Left ventricle myocardium inferior (tissue), 1 donor: ENCODE measurements at regions not wholly inside any gene's neighbourhood (a gene's known extent, or its start where the extent isn't known, plus 50 kb on each side); places are given as distances from the start of the nearest gene placed in this dataset.

ENCODE experiments used
- DNase-seq: peaks from one replicate; pipeline ENCODE4 v3.0.0-alpha.2; 2020
- H3K27ac ChIP-seq: fragments of 200-600 bp; replicated peaks from 2 replicates; pipeline ENCODE4 v1.8.0; 2021
- H3K27me3 ChIP-seq: fragments of 200-600 bp; 2 replicates; pipeline ENCODE4 v1.8.0; 2021; ENCODE audit warnings: low read depth
- H3K36me3 ChIP-seq: fragments of 200-600 bp; 2 replicates; pipeline ENCODE4 v1.8.0; 2021
- H3K4me1 ChIP-seq: fragments of 200-600 bp; 2 replicates; pipeline ENCODE4 v1.8.0; 2021
- H3K4me3 ChIP-seq: fragments of 200-600 bp; 2 replicates; pipeline ENCODE4 v1.8.0; 2021; ENCODE audit warnings: mild to moderate bottlenecking, moderate library complexity
- H3K9me3 ChIP-seq: fragments of 200-600 bp; replicated peaks from 2 replicates; pipeline ENCODE4 v1.8.0; 2021
- intact Hi-C: fragments of 100-400 bp; cut with micrococcal nuclease; formaldehyde crosslinking; loops from one replicate; pipeline ENCODE4 v1.11.0; 2022
- TF ChIP-seq, protein P1 (sequence below): fragments of 200-600 bp; IDR thresholded peaks from 2 replicates; pipeline ENCODE4 v1.8.0; 2021; ENCODE audit warnings: antibody characterized with exemption, mild to moderate bottlenecking, borderline replicate concordance
- donor health status: DM: no; HTN: yes; CAD: no; lungs with severe emphysema.

DNA sequence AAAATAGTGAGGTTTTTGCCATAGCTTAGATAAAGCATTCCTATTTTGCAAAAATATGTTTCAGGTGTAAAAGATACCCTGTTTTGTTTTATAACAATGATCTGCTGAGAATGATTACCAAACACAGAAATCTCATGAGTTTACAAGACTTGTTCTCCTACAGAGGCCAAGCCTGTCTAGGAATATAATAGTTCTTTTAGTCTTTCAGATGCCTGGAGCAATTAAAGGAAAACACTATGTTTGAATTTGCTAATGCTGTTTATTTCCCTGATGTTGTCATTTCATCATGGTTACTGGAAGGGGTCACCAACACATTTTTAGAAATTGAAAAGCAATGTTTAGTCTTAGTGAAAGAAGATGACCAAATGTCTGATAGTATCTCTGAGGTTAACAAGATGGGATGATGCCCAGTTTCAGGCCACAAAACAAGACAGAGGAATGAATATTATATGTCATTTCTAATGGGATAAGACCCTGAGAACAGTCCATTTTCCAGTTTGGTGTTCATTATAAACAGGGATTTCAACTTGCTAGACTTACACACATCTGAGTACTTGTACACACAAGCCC is 559.9 kb downstream of the INHBA start:
- intact Hi-C loops, result no loop called here
- H3K27ac ChIP-seq, result no peak overlapping the region

DNA sequence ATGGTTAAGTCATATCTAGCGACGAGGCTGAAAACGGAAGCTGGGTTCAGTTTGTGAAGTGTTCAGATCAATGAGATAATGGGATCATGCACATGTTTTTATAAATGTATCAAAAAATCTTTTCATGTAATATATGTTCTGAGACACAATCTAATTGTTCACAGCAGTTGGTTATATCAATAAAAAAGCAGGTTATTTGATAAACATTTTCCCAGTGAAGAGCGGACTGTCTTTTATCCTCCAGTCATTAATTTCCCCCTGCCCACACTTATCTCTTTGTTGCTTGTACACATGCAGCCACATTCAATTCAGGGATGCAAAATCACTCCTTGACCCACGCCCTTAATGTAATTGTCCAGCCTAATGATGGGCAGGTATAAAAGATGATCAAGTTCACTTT is 563.1 kb downstream of the INHBA start:
- no peak for DNase-seq
- intact Hi-C loops, result no loop called here
- H3K9me3 ChIP-seq, result no peaks in the 10 kb centered on the region
- H3K27me3 ChIP-seq, result no peaks in the 10 kb centered on the region
- TF ChIP-seq, protein P1, sequence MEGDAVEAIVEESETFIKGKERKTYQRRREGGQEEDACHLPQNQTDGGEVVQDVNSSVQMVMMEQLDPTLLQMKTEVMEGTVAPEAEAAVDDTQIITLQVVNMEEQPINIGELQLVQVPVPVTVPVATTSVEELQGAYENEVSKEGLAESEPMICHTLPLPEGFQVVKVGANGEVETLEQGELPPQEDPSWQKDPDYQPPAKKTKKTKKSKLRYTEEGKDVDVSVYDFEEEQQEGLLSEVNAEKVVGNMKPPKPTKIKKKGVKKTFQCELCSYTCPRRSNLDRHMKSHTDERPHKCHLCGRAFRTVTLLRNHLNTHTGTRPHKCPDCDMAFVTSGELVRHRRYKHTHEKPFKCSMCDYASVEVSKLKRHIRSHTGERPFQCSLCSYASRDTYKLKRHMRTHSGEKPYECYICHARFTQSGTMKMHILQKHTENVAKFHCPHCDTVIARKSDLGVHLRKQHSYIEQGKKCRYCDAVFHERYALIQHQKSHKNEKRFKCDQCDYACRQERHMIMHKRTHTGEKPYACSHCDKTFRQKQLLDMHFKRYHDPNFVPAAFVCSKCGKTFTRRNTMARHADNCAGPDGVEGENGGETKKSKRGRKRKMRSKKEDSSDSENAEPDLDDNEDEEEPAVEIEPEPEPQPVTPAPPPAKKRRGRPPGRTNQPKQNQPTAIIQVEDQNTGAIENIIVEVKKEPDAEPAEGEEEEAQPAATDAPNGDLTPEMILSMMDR, result no peak
- no peaks in the 10 kb centered on the region for H3K36me3 ChIP-seq
- no peak overlapping the region for H3K27ac ChIP-seq
- H3K4me1 ChIP-seq, result no peaks in the 10 kb centered on the region
- H3K4me3 ChIP-seq, result no peak overlapping the region

More for the DNA sequence above, 559.9 kb downstream of the INHBA start:
- Histone ChIP-seq H3K36me3 (no peaks in the 10 kb centered on the region), H3K4me3 (no peak overlapping the region), H3K4me1 (no peaks in the 10 kb centered on the region), H3K9me3 (no peaks in the 10 kb centered on the region), H3K27me3 (no peaks in the 10 kb centered on the region)
- TF ChIP-seq, protein P1, result no peak
- DNase-seq, result no peak

DNA sequence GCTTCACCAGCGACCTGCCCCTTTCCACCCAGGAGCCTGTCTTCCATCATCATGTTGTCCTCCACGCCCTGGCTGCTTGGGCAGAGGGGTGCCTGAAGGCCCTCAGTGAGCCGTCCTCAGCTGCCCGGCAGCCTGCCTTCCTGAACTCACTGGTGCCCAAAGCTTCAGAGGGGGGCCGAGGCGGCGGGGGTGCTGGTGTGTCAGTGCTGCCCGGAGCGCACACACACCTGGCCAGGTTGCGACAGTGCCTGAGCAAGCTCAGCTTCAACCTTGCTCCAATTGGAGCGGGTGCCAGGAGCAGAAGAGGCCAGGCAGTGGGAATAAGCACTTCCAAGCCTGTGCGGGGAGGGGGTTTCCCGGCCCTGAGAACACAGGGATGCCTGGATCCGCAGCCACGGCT is 566.3 kb downstream of the INHBA start:
- H3K36me3 ChIP-seq, result no peaks in the 10 kb centered on the region
- intact Hi-C loops, result no loop called here
- no peak for DNase-seq

DNA sequence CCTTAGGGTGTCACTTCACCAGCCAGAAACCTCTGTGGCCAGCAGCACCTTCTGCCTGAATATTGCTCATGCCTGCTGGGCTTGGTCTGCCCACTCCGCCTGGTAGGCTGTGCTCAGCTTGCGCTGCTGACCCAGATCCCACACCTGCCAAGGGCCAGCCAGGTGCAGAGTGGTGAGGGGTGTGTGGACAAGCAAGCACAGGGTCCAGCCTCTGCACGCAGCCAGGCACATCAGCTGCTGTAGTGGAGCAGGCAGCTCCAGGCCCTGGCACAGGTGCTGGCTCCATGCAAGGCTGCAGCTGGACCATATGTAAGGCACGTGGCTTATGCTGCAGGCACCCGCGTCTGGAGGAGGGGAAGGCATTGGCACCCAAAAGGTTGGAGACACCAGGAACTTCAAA is 567.4 kb downstream of the INHBA start:
- Histone ChIP-seq H3K4me1 (no peaks in the 10 kb centered on the region), H3K27me3 (no peaks in the 10 kb centered on the region), H3K27ac (no peak overlapping the region), H3K36me3 (no peaks in the 10 kb centered on the region), H3K9me3 (no peaks in the 10 kb centered on the region), H3K4me3 (no peak overlapping the region)
- intact Hi-C loops, result no loop called here
- DNase-seq, result no peak
- TF ChIP-seq, protein P1, result no peak

More for the DNA sequence above, 566.3 kb downstream of the INHBA start:
- Histone ChIP-seq H3K9me3 (no peaks in the 10 kb centered on the region), H3K4me3 (no peak overlapping the region), H3K4me1 (no peaks in the 10 kb centered on the region), H3K27ac (no peak overlapping the region), H3K27me3 (no peaks in the 10 kb centered on the region)
- TF ChIP-seq, protein P1, result no peak

DNA sequence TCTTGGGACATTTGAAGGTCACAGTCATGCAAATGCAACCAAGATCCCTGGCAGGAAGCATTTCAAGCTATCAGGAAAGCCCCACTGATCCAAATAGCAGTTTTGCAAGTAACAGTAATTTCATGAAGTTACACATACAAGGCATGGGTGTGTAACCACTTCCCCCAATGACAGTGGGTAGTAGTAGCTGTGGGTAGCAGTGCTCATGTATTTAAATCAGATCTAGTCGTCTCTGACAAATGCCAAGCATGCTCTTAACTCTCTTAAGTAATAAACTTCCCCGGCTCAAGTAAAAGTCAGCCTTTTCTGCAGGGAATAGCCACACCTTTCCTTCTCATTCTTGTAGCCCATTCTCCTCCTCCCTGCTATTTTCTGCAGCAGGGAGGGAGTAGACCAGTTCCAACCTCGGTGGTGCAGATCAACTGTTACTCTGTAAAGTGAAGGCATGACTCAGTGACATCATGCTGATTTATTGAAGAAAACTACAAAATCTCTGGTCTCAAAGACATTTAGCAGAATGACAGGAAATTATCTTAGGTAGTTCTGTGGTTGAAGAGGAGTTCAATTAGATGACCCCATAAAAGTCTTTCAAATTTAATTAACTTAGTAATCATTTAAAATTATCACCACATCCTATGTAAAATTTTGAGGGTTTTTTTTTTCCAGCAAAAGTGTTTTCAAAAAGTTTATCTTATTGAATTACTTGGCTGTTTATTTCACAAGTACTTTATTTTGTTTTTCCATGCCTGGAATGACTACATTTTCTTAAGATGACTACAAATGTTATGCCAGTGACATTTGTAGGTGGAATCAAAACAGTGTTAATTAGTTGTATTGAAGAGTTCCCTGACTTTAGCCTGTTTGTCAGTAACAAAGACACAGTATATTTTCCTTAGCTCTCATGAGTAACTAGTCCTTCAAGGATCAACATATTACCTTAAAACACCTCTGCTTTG is 568.3 kb downstream of the INHBA start:
- Histone ChIP-seq H3K27me3 (no peaks in the 10 kb centered on the region), H3K9me3 (no peaks in the 10 kb centered on the region), H3K36me3 (no peaks in the 10 kb centered on the region), H3K27ac (no peak overlapping the region), H3K4me3 (no peak overlapping the region), H3K4me1 (no peaks in the 10 kb centered on the region)
- DNase-seq, result no peak
- TF ChIP-seq, protein P1, result no peak
- intact Hi-C loops, result no loop called here
